ENCODE measurements at regions not wholly inside any gene's neighbourhood (a gene's known extent, or its start where the extent isn't known, plus 50 kb on each side); places are given as distances from the start of the nearest gene placed in this dataset.

- TF ChIP-seq, protein P1, sequence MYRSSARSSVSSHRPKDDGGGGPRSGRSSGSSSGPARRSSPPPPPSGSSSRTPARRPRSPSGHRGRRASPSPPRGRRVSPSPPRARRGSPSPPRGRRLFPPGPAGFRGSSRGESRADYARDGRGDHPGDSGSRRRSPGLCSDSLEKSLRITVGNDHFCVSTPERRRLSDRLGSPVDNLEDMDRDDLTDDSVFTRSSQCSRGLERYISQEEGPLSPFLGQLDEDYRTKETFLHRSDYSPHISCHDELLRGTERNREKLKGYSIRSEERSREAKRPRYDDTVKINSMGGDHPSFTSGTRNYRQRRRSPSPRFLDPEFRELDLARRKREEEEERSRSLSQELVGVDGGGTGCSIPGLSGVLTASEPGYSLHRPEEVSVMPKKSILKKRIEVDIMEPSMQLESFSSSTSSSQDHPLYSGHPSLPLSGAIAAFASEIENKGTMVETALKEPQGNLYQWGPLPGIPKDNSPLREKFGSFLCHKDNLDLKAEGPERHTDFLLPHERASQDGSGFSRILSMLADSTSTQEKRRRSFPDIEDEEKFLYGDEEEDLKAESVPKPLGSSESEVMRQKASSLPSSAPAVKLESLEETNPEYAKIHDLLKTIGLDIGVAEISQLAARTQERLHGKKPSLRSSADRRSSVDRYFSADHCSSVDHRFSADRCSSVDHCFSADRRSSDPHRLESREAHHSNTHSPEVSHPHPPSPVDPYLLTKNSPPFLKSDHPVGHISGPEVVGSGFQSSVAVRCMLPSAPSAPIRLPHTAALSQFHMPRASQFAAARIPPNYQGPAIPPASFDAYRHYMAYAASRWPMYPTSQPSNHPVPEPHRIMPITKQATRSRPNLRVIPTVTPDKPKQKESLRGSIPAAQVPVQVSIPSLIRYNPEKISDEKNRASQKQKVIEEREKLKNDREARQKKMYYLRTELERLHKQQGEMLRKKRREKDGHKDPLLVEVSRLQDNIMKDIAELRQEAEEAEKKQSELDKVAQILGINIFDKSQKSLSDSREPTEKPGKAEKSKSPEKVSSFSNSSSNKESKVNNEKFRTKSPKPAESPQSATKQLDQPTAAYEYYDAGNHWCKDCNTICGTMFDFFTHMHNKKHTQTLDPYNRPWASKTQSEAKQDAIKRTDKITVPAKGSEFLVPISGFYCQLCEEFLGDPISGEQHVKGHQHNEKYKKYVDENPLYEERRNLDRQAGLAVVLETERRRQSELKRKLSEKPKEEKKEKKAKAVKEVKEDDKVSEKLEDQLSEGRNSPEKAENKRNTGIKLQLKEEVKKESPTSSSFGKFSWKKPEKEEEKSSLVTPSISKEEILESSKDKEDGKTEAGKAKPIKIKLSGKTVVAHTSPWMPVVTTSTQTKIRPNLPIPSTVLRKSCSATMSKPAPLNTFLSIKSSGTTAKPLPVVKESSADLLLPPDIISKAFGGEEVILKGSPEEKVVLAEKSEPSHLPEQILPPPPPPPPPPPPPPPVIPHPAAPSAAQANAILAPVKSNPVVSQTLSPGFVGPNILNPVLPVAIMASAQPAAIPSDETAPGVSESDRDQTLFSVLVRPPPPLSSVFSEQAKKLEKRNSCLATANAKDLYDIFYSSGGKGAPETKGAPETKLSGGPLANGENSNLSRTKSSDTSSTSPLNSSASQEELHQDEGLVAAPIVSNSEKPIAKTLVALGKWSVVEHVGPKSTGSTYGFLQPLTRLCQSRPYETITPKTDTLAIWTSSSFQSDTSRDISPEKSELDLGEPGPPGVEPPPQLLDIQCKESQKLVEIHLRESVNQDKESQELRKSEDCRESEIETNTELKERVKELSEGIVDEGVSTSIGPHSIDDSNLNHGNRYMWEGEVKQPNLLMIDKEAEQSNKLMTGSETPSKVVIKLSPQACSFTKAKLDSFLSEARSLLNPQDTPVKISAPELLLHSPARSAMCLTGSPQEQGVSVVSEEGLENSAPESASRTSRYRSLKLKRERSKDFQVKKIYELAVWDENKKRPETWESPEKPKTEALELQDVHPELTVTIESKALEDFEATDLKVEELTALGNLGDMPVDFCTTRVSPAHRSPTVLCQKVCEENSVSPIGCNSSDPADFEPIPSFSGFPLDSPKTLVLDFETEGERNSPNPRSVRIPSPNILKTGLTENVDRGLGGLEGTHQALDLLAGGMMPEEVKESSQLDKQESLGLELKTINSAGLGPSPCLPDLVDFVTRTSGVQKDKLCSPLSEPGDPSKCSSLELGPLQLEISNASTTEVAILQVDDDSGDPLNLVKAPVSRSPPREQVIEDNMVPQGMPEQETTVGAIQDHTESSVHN (IDR thresholded peaks at IDR 0.05; ENCODE audit: borderline replicate concordance in 1 of 2, low read depth in 1 of 2), result no peak
- TF ChIP-seq HBP1 (CRISPR knock-in tag; IDR thresholded peaks at IDR 0.05), result no peak
- no peak for TF ChIP-seq C11orf30 (IDR thresholded peaks at IDR 0.05; ENCODE audit: low read depth)
- TF ChIP-seq RBM25 (IDR thresholded peaks at IDR 0.05; ENCODE audit: low read depth, low read length, severe bottlenecking), result no peak
These were observed 752.5 kb downstream of the CCSER2 start (continued) for GRCh38 chr10:85080934-85081333.

Data from K562 (cell line).